Gastroesophageal sphincter (tissue), 4 donors: ENCODE measurements at regions not wholly inside any gene's neighbourhood (a gene's known extent, or its start where the extent isn't known, plus 50 kb on each side); places are given as distances from the start of the nearest gene placed in this dataset.

Source experiments
- ATAC-seq: fragments of 150-250 bp; one replicate; pipeline ENCODE4 v1.9.1; 2016; ENCODE audit warnings: mild to moderate bottlenecking, moderate library complexity
- H3K27ac ChIP-seq, 4 donors: fragments of 200-600 bp; sonication (generic) in 3 of 4; 1 replicate in 3 of 4; 2 replicates in 1 of 4; pipeline ENCODE4 v1.5.1; 2016 to 2019
- H3K27me3 ChIP-seq: fragments of 200-600 bp; sonication (generic); one replicate; pipeline ENCODE4 v1.5.1; 2019
- H3K36me3 ChIP-seq, 2 donors: fragments of 200-600 bp; sonication (generic); one replicate each; pipeline ENCODE4 v1.5.1; 2019; ENCODE audit warnings: control low read depth in 1 of 2
- H3K4me1 ChIP-seq, 3 donors: fragments of 200-600 bp; sonication (generic); 1 replicate in 2 of 3; 2 replicates in 1 of 3; pipeline ENCODE4 v1.5.1; 2016 to 2019; ENCODE audit warnings: control low read depth in 2 of 3
- H3K4me3 ChIP-seq, 2 donors: fragments of 200-600 bp; sonication (generic); one replicate each; pipeline ENCODE4 v1.5.1; 2019; ENCODE audit warnings: mild to moderate bottlenecking in 1 of 2, moderate library complexity in 1 of 2
- H3K9me3 ChIP-seq, 3 donors: fragments of 200-600 bp; sonication (generic); one replicate each; pipeline ENCODE4 v1.5.1; 2017 to 2019; ENCODE audit warnings: control low read depth in 2 of 3
- CTCF ChIP-seq, 4 experiments: fragments of 200-600 bp in 2 of 4; fragments of 450-650 bp in 2 of 4; sonication (generic) in 1 of 4; IDR thresholded peaks; one replicate each; pipeline ENCODE4 v1.5.1; 2017 to 2019; ENCODE audit warnings: antibody characterized with exemption in 4 of 4, mild to moderate bottlenecking in 2 of 4, moderate library complexity in 2 of 4
- EP300 ChIP-seq: sonication (generic); formaldehyde crosslinking; IDR thresholded peaks from one replicate; pipeline ENCODE4 v1.6.1; 2017; ENCODE audit warnings: antibody characterized with exemption, mild to moderate bottlenecking
- POLR2A ChIP-seq, 2 donors: fragments of 450-650 bp; IDR thresholded peaks; one replicate each; pipeline ENCODE4 v1.6.1; 2017; ENCODE audit warnings: antibody characterized with exemption in 2 of 2, mild to moderate bottlenecking in 2 of 2, moderate library complexity in 1 of 2
- POLR2AphosphoS5 ChIP-seq: sonication (generic); formaldehyde crosslinking; IDR thresholded peaks from one replicate; pipeline ENCODE4 v1.6.1; 2017; ENCODE audit warnings: antibody characterized with exemption
- WGBS, 2 donors: methylation state at CpG; one replicate each; pipeline ENCODE4 v1.1.5; 2018; ENCODE audit warnings: low coverage in 1 of 2; 5-methylcytosine and 5-hydroxymethylcytosine counted together

GRCh38 chr12:107957459-107957858 lies 171.6 kb upstream of the WSCD2 start:
- ATAC-seq: no peak
- no peak overlapping the region for H3K27ac ChIP-seq
- H3K4me1 ChIP-seq: peaks cover 0 to 19% (median 0%) of the 10 kb centered on the region in 3 donors
- H3K27me3 ChIP-seq: no peaks in the 10 kb centered on the region
- no peaks in the 10 kb centered on the region for H3K36me3 ChIP-seq
- peaks cover 0 to 5% (median 0%) of the 10 kb centered on the region in 3 donors for H3K9me3 ChIP-seq
- TF ChIP-seq EP300: no peak
- TF ChIP-seq POLR2AphosphoS5: no peak
- no peak for TF ChIP-seq POLR2A (IDR thresholded peaks at IDR 0.05)
- no peak overlapping the region for H3K4me3 ChIP-seq

DNA sequence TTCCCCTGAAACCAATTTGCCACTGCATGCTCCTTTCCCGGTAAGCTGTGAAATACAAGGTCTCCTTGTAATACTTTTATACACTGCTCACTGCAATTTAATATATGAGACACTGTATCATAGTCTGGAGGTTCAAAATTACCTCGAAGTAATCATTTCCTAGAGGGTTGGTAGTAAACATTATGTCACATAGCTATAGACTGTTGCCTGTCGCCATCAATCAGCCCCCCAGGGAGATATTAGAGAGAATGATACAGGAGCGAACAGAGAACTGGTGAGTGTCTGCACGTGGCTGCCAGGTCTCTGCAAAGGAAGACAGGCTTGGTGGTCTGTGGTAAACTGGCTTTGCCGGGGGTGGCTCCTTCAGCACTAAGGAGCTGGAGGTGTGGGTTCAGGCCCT lies 165.5 kb upstream of the WSCD2 start:
- Histone ChIP-seq H3K4me1 (no peaks in the 10 kb centered on the region), H3K9me3 (no peaks in the 10 kb centered on the region), H3K27me3 (no peaks in the 10 kb centered on the region), H3K4me3 (no peak overlapping the region), H3K36me3 (no peaks in the 10 kb centered on the region), H3K27ac (no peak overlapping the region)
- ATAC-seq: no peak
- WGBS, 2 donors: 61 to 90% methylated on average over 2 to 6 of the region's 6 CpGs
- no peak for TF ChIP-seq POLR2A (IDR thresholded peaks at IDR 0.05)
- no peak for TF ChIP-seq CTCF (IDR thresholded peaks at IDR 0.05)
- no peak for TF ChIP-seq EP300
- no peak for TF ChIP-seq POLR2AphosphoS5

DNA sequence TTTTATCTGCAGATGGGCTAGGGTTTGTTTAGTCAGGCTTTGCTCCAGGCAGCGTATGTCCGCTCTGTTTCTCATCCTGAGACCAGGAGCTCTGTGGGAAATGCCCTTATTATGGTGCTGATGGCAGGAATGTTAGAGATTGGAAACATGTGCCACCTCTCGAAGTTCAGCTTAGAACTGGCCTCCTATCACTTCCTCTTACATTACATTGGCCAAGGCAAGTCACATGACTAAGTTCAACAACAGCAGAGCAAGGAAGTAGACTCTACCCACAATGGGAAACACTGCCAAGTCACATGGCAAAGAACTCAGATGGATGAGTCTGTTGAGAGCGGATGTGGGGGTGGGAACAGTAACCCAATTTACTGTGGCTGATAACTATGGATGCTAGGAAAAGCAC lies 161.9 kb upstream of the WSCD2 start:
- H3K9me3 ChIP-seq: no peaks in the 10 kb centered on the region
- ATAC-seq: no peak
- no peak overlapping the region for H3K4me3 ChIP-seq
- no peaks in the 10 kb centered on the region for H3K4me1 ChIP-seq
- no peaks in the 10 kb centered on the region for H3K27me3 ChIP-seq
- H3K36me3 ChIP-seq: no peaks in the 10 kb centered on the region
- TF ChIP-seq CTCF (IDR thresholded peaks at IDR 0.05) (no peak), POLR2A (IDR thresholded peaks at IDR 0.05) (no peak), POLR2AphosphoS5 (no peak), EP300 (no peak)
- WGBS, 2 donors: 39 to 63% methylated on average over 2 to 3 of the region's 4 CpGs
- H3K27ac ChIP-seq: no peak overlapping the region

DNA sequence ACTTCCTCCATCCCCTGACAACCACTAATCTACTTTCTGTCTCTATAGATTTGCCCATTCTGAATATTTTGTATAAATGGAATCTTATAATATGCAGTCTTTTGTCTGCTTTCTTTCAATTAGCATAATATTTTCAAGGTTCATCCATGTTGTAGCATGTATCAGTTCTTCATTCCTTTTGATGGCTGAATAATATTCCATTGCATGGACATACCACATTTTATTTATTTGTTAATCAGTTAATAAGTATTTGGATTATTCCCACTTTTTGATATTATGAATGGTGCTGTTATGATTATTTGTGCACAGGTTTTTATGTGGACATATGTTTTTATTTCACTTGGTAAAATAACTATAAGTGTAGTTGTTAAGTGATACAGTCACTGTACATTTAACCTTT lies 155.1 kb upstream of the WSCD2 start:
- ATAC-seq: no peak
- H3K36me3 ChIP-seq: no peaks in the 10 kb centered on the region
- TF ChIP-seq POLR2A (IDR thresholded peaks at IDR 0.05) (no peak), EP300 (no peak), POLR2AphosphoS5 (no peak), CTCF (IDR thresholded peaks at IDR 0.05) (no peak)
- H3K4me3 ChIP-seq: no peak overlapping the region
- H3K27me3 ChIP-seq: no peaks in the 10 kb centered on the region
- H3K27ac ChIP-seq: no peak overlapping the region
- peaks cover 0 to 8% (median 4%) of the 10 kb centered on the region in 3 donors for H3K9me3 ChIP-seq
- no peaks in the 10 kb centered on the region for H3K4me1 ChIP-seq

- H3K27ac ChIP-seq: no peak overlapping the region
Observed at GRCh38 chr12:107976331-107976730, 152.8 kb upstream of the WSCD2 start.

More at GRCh38 chr12:107976331-107976730, 152.8 kb upstream of the WSCD2 start:
- Histone ChIP-seq H3K4me1 (no peaks in the 10 kb centered on the region), H3K9me3 (peaks cover 0 to 8% (median 4%) of the 10 kb centered on the region in 3 donors), H3K4me3 (no peak overlapping the region), H3K36me3 (no peaks in the 10 kb centered on the region), H3K27me3 (no peaks in the 10 kb centered on the region)
- TF ChIP-seq POLR2A (IDR thresholded peaks at IDR 0.05) (no peak), EP300 (no peak), POLR2AphosphoS5 (no peak), CTCF (IDR thresholded peaks at IDR 0.05) (no peak)
- ATAC-seq: no peak
